ENCODE measurements at regions not wholly inside any gene's neighbourhood (a gene's known extent, or its start where the extent isn't known, plus 50 kb on each side); places are given as distances from the start of the nearest gene placed in this dataset.

DNA sequence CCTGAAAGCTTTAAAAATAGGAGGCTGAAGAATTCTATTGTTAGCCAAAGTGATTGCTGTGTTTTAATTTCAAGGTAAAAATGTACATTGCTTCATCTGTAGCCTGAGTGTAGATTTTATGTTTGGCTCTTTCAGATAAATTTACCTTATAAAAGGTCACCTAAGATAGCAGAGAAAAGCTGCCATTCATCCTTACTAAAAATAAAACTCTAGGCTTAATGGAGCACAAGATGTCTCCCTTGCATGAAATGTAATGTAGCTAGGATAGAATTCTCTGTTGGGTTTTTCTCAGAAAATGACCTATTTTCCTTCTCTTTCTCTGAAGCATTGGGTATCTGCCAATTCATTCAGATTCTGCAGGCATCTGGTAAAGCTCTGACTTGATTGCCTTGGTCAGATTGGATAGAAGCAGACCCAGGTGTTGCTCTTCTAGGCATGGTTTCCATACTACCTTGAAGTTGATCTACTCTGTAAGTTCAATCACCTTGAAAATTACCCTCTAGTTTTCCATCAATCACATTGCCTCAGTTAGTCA, 176.6 kb upstream of the GORAB start:
- TF ChIP-seq, protein P1, sequence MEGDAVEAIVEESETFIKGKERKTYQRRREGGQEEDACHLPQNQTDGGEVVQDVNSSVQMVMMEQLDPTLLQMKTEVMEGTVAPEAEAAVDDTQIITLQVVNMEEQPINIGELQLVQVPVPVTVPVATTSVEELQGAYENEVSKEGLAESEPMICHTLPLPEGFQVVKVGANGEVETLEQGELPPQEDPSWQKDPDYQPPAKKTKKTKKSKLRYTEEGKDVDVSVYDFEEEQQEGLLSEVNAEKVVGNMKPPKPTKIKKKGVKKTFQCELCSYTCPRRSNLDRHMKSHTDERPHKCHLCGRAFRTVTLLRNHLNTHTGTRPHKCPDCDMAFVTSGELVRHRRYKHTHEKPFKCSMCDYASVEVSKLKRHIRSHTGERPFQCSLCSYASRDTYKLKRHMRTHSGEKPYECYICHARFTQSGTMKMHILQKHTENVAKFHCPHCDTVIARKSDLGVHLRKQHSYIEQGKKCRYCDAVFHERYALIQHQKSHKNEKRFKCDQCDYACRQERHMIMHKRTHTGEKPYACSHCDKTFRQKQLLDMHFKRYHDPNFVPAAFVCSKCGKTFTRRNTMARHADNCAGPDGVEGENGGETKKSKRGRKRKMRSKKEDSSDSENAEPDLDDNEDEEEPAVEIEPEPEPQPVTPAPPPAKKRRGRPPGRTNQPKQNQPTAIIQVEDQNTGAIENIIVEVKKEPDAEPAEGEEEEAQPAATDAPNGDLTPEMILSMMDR (IDR thresholded peaks at IDR 0.05), result no peak
- no peak for TF ChIP-seq POLR2A (IDR thresholded peaks at IDR 0.05)

All from Peyer's patch (tissue), 4 donors.